Left ventricle myocardium inferior (tissue), 1 donor: ENCODE measurements at regions not wholly inside any gene's neighbourhood (a gene's known extent, or its start where the extent isn't known, plus 50 kb on each side); places are given as distances from the start of the nearest gene placed in this dataset.

ENCODE experiments used
- DNase-seq: peaks from one replicate; pipeline ENCODE4 v3.0.0-alpha.2; 2020
- H3K27ac ChIP-seq: fragments of 200-600 bp; replicated peaks from 2 replicates; pipeline ENCODE4 v1.8.0; 2021
- H3K27me3 ChIP-seq: fragments of 200-600 bp; 2 replicates; pipeline ENCODE4 v1.8.0; 2021; ENCODE audit warnings: low read depth
- H3K36me3 ChIP-seq: fragments of 200-600 bp; 2 replicates; pipeline ENCODE4 v1.8.0; 2021
- H3K4me1 ChIP-seq: fragments of 200-600 bp; 2 replicates; pipeline ENCODE4 v1.8.0; 2021
- H3K4me3 ChIP-seq: fragments of 200-600 bp; 2 replicates; pipeline ENCODE4 v1.8.0; 2021; ENCODE audit warnings: mild to moderate bottlenecking, moderate library complexity
- H3K9me3 ChIP-seq: fragments of 200-600 bp; replicated peaks from 2 replicates; pipeline ENCODE4 v1.8.0; 2021
- intact Hi-C: fragments of 100-400 bp; cut with micrococcal nuclease; formaldehyde crosslinking; loops from one replicate; pipeline ENCODE4 v1.11.0; 2022
- TF ChIP-seq, protein P1 (sequence below): fragments of 200-600 bp; IDR thresholded peaks from 2 replicates; pipeline ENCODE4 v1.8.0; 2021; ENCODE audit warnings: antibody characterized with exemption, mild to moderate bottlenecking, borderline replicate concordance
- donor health status: DM: no; HTN: yes; CAD: no; lungs with severe emphysema.

DNA sequence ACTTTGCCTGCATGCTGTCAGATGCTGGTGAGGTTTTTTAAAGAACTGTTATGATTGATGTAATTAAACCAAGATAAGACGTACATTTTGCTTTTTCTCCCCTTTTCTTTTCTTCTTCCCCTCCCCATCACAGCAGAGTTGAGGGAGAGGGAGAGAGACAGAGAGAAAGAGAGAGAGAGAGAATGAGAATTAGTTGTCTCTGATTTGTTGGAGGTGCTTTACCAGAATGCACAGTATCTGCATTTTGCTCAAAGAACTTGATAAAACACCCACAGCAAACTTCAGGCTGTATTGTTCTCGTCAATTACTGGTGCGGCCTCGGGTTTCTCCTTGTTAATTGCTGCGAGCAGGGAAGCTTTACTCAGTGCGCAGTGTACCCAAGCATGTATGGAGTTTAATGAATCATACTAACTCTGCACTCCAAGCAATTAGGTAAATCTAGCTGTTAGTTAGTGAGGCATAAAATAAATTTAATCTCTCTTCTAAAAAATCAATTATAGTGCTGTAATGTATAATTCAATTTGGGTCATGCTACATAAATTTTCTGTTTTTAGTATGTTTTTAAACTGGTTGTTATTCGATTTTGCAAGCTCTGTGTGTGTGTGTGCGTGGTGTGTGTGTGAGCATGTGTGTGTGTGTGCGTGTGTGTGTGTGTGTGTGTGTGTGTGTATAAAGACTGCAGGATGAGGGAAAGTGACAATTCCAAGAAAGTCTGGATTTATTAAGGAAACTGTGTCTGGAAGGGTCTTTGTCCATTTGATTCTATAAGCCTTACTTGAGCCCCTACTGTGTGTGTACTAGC is 273.4 kb downstream of the TLE3 start:
- intact Hi-C loops, result no loop called here
- Histone ChIP-seq H3K9me3 (no peaks in the 10 kb centered on the region), H3K27ac (no peak overlapping the region), H3K36me3 (no peaks in the 10 kb centered on the region), H3K4me3 (no peak overlapping the region), H3K4me1 (no peaks in the 10 kb centered on the region), H3K27me3 (peaks cover 70% of the 10 kb centered on the region)
- DNase-seq, result no peak
- TF ChIP-seq, protein P1, sequence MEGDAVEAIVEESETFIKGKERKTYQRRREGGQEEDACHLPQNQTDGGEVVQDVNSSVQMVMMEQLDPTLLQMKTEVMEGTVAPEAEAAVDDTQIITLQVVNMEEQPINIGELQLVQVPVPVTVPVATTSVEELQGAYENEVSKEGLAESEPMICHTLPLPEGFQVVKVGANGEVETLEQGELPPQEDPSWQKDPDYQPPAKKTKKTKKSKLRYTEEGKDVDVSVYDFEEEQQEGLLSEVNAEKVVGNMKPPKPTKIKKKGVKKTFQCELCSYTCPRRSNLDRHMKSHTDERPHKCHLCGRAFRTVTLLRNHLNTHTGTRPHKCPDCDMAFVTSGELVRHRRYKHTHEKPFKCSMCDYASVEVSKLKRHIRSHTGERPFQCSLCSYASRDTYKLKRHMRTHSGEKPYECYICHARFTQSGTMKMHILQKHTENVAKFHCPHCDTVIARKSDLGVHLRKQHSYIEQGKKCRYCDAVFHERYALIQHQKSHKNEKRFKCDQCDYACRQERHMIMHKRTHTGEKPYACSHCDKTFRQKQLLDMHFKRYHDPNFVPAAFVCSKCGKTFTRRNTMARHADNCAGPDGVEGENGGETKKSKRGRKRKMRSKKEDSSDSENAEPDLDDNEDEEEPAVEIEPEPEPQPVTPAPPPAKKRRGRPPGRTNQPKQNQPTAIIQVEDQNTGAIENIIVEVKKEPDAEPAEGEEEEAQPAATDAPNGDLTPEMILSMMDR, result no peak

DNA sequence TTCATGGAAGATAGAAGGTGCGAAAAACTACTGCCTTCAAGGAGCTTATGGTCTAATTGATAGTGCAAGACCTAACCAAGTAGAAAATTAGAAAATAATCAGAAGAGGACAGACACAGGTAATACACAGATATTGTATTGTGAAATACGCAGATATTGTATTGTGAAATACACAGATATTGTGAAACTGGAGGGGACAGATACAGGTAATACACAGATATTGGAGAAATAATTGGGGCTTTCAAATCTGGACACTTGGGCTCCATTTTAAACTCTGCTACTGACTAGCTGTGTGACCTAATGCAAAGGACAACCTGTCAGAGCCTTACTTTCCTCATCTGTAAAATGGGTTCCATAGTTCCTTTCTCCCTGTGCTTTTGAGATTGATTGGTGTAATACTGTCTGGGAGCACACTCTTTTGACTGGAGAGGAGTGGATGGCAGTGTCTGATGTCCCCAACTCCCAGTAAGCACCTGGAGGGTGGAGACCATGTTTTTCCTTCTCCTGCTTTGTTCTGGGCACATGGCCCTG is 272.8 kb downstream of the TLE3 start:
- Histone ChIP-seq H3K27me3 (peaks cover 69% of the 10 kb centered on the region), H3K36me3 (no peaks in the 10 kb centered on the region), H3K4me3 (no peak overlapping the region), H3K9me3 (no peaks in the 10 kb centered on the region), H3K4me1 (no peaks in the 10 kb centered on the region), H3K27ac (no peak overlapping the region)
- intact Hi-C loops, result no loop called here
- TF ChIP-seq, protein P1, result no peak
- DNase-seq, result no peak

DNA sequence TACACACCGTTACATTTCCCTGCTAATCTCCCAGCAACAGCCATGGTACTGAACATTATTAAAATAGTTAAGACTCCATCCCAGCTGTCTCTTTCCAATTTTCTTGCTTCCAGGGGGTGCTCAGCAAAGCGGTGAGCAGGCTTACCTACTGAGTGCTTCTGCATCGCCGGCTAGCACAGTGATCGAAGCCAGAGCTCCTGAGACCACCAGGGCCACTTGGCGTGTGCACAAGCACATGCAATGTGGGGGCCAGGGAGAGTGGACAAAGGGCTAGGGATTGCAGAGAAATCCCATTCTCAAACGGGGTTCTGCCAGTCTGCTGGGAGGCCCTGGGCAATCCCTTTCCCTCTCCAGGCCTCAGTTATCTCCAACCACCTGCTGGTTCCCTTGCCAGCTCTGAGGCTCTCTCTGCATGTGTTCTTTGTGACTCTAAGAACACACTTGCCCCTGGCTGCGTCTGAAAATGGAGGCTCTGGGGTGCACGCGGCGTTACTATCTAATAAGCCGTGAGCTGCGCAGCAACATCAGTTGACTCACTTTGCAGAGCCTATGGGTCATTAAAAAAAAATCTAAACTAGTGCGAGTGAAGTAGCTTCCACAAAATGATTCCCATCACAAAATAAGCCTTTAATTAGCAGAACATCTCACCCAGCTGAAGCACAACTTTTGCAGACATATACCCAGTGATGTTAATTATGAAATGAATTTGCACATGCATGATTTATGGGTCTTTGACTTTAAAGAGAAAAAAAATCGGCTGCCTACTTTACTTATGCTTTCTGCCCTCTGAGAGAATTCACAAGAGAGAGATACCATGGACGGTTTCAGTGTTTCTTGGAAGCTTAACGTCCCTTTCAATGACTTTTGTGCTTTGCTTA is 271.5 kb downstream of the TLE3 start:
- H3K4me3 ChIP-seq, result no peak overlapping the region
- TF ChIP-seq, protein P1, result no peak
- no peaks in the 10 kb centered on the region for H3K9me3 ChIP-seq
- intact Hi-C loops, result no loop called here
- H3K27ac ChIP-seq, result no peak overlapping the region
- no peaks in the 10 kb centered on the region for H3K36me3 ChIP-seq
- peaks cover 65% of the 10 kb centered on the region for H3K27me3 ChIP-seq
- H3K4me1 ChIP-seq, result no peaks in the 10 kb centered on the region
- DNase-seq, result no peak

DNA sequence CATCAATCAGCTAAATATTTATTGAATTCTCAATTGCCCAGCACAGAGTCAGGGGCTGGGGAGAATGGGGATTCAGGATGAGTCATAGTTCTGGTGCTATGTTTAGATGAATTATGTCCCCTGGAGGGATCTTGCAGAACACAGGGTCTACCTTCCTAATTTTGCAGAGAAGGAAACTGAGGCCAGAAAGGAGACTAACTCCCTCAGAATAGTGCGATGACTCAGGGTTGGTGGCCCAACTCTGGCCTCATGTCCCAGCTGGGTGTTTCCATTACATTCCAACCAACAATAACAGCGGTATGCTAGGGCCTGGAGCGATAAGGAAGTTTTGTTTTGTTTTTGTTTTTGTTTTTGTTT is 270.9 kb downstream of the TLE3 start:
- Histone ChIP-seq H3K4me3 (no peak overlapping the region), H3K4me1 (no peaks in the 10 kb centered on the region), H3K9me3 (no peaks in the 10 kb centered on the region), H3K27ac (no peak overlapping the region), H3K36me3 (no peaks in the 10 kb centered on the region), H3K27me3 (peaks cover 65% of the 10 kb centered on the region)
- intact Hi-C loops, result no loop called here
- TF ChIP-seq, protein P1, result no peak
- no peak for DNase-seq

DNA sequence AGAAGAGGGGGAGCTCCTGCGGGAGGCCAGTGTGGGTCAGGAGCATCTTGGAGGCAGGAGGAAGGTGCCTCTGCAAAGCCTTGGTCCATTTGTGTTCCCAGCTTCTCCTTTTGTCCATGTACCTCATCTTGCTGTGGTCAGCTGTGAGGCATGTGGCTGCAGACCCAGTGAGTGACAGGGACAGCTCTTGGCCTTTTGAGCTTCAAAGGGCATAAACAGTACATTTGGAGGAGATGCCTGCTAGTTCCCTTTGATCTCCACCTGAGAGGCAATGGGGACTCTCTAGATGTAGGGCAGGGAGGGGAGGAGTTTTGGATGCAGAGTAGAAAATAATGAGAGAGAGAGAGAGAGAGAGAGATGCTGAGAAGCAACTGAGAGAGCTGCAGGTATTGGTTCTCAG is 270.0 kb downstream of the TLE3 start:
- no peak for DNase-seq
- no peak overlapping the region for H3K4me3 ChIP-seq
- H3K4me1 ChIP-seq, result no peaks in the 10 kb centered on the region
- H3K27ac ChIP-seq, result no peak overlapping the region
- no peaks in the 10 kb centered on the region for H3K9me3 ChIP-seq
- peaks cover 64% of the 10 kb centered on the region for H3K27me3 ChIP-seq
- no peaks in the 10 kb centered on the region for H3K36me3 ChIP-seq
- intact Hi-C loops, result no loop called here
- TF ChIP-seq, protein P1, result no peak
